ENCODE measurements at regions not wholly inside any gene's neighbourhood (a gene's known extent, or its start where the extent isn't known, plus 50 kb on each side); places are given as distances from the start of the nearest gene placed in this dataset.

- Mint-ChIP-seq H3K4me3 (no peak overlapping the region), H3K36me3 (no peaks in the 10 kb centered on the region), H3K27me3 (ENCODE audit: low read depth in 3 of 3) (peaks cover 0 to 9% (median 0%) of the 10 kb centered on the region in 3 donors), H3K4me1 (no peaks in the 10 kb centered on the region), H3K9me3 (peaks cover 0 to 4% (median 2%) of the 10 kb centered on the region in 7 donors), H3K27ac (no peak overlapping the region)
- Histone ChIP-seq H4K20me1 (ENCODE audit: insufficient read depth, low read length) (no peaks in the 10 kb centered on the region), H3K36me3 (replicated peaks in 1 of 2; ENCODE audit: control insufficient read depth in 1 of 2, insufficient read depth in 2 of 2, low read length in 2 of 2) (no peaks in the 10 kb centered on the region), H3K4me2 (replicated peaks; ENCODE audit: extremely low read depth, low read length, poor library complexity, severe bottlenecking) (no peak overlapping the region), H3K79me2 (ENCODE audit: insufficient read depth, low read length) (no peaks in the 10 kb centered on the region), H3K27me3 (ENCODE audit: control insufficient read depth in 2 of 2, insufficient read depth in 2 of 2, low read length in 2 of 2) (peaks cover 0 to 3% of the 10 kb centered on the region in 2 donors), H3K9me3 (replicated peaks in 1 of 2; ENCODE audit: control insufficient read depth in 1 of 2, insufficient read depth in 1 of 2, low read length in 2 of 2) (no peaks in the 10 kb centered on the region), H3K27ac (ENCODE audit: low read depth in 1 of 2, low read length in 2 of 2) (no peak overlapping the region), H3K4me3 (replicated peaks in 1 of 3; ENCODE audit: low read depth in 2 of 3, low read length in 3 of 3) (no peak overlapping the region), H3K9ac (ENCODE audit: insufficient read depth, low read length, poor library complexity, severe bottlenecking) (no peak overlapping the region), H3K4me1 (ENCODE audit: control insufficient read depth in 1 of 2, insufficient read depth in 2 of 2, low read length in 2 of 2) (no peaks in the 10 kb centered on the region), H2AFZ (ENCODE audit: insufficient read depth, low read depth, low read length, poor library complexity, severe bottlenecking) (no peak overlapping the region)
- no peak for DNase-seq
- intact Hi-C loops (cut with micrococcal nuclease): no loop called here
- no peak for TF ChIP-seq CTCF (IDR thresholded peaks at IDR 0.05)
- 100% methylated on average over 2 of the region's 2 CpGs for WGBS (ENCODE audit: insufficient coverage)
These were observed 171.5 kb downstream of the BUB3 start for GRCh38 chr10:123325663-123326190.

- H3K79me2 ChIP-seq (ENCODE audit: insufficient read depth, low read length): no peaks in the 10 kb centered on the region
- H3K4me2 ChIP-seq (replicated peaks; ENCODE audit: extremely low read depth, low read length, poor library complexity, severe bottlenecking): no peak overlapping the region
- Mint-ChIP-seq H3K27ac (no peak overlapping the region), H3K9me3 (peaks cover 0 to 4% (median 3%) of the 10 kb centered on the region in 7 donors), H3K4me1 (no peaks in the 10 kb centered on the region), H3K4me3 (no peak overlapping the region), H3K36me3 (no peaks in the 10 kb centered on the region), H3K27me3 (ENCODE audit: low read depth in 3 of 3) (peaks cover 0 to 9% (median 0%) of the 10 kb centered on the region in 3 donors)
- peaks cover 0 to 5% of the 10 kb centered on the region in 2 donors for H3K27me3 ChIP-seq (ENCODE audit: control insufficient read depth in 2 of 2, insufficient read depth in 2 of 2, low read length in 2 of 2)
- TF ChIP-seq CTCF (IDR thresholded peaks at IDR 0.05): no peak
- DNase-seq: no peak
- no CpG with 5 or more reads among the region's 1 CpG for WGBS (ENCODE audit: insufficient coverage)
- H3K9ac ChIP-seq (ENCODE audit: insufficient read depth, low read length, poor library complexity, severe bottlenecking): no peak overlapping the region
- H3K9me3 ChIP-seq (replicated peaks in 1 of 2; ENCODE audit: control insufficient read depth in 1 of 2, insufficient read depth in 1 of 2, low read length in 2 of 2): no peaks in the 10 kb centered on the region
- H3K27ac ChIP-seq (ENCODE audit: low read depth in 1 of 2, low read length in 2 of 2): no peak overlapping the region
- intact Hi-C loops (cut with micrococcal nuclease): no loop called here
- H4K20me1 ChIP-seq (ENCODE audit: insufficient read depth, low read length): no peaks in the 10 kb centered on the region
- no peak overlapping the region for H2AFZ ChIP-seq (ENCODE audit: insufficient read depth, low read depth, low read length, poor library complexity, severe bottlenecking)
- no peaks in the 10 kb centered on the region for H3K36me3 ChIP-seq (replicated peaks in 1 of 2; ENCODE audit: control insufficient read depth in 1 of 2, insufficient read depth in 2 of 2, low read length in 2 of 2)
- no peak overlapping the region for H3K4me3 ChIP-seq (replicated peaks in 1 of 3; ENCODE audit: low read depth in 2 of 3, low read length in 3 of 3)
- no peaks in the 10 kb centered on the region for H3K4me1 ChIP-seq (ENCODE audit: control insufficient read depth in 1 of 2, insufficient read depth in 2 of 2, low read length in 2 of 2)
These were observed 172.5 kb downstream of the BUB3 start for GRCh38 chr10:123326674-123327073.
